ENCODE measurements at regions not wholly inside any gene's neighbourhood (a gene's known extent, or its start where the extent isn't known, plus 50 kb on each side); places are given as distances from the start of the nearest gene placed in this dataset.

- Histone ChIP-seq H4K5ac (ENCODE audit: insufficient read length, low read depth, low read length) (no peak overlapping the region), H2BK12ac (ENCODE audit: insufficient read length, low read depth, low read length) (no peak overlapping the region), H3K27me3 (ENCODE audit: insufficient read depth, low read length) (no peaks in the 10 kb centered on the region), H3K23me2 (ENCODE audit: insufficient read length, low read depth, low read length, poor library complexity, severe bottlenecking) (no peaks in the 10 kb centered on the region), H2BK15ac (ENCODE audit: low read depth, low read length) (no peak overlapping the region), H2AFZ (ENCODE audit: low read length) (no peak overlapping the region), H3K79me2 (ENCODE audit: insufficient read depth, low read length) (no peaks in the 10 kb centered on the region), H2BK20ac (ENCODE audit: low read depth, low read length, poor library complexity, severe bottlenecking) (no peak overlapping the region), H3K18ac (ENCODE audit: insufficient read length, low read depth, low read length) (no peak overlapping the region), H3K56ac (ENCODE audit: insufficient read length, low read depth, low read length) (no peak overlapping the region), H3K27ac (ENCODE audit: insufficient read length, low read depth, low read length) (no peak overlapping the region), H2BK5ac (ENCODE audit: insufficient read length, low read length) (no peak overlapping the region), H3K79me1 (ENCODE audit: insufficient read depth, low read depth, low read length, poor library complexity, severe bottlenecking) (no peaks in the 10 kb centered on the region), H2BK120ac (ENCODE audit: low read depth, low read length, poor library complexity, severe bottlenecking) (no peak overlapping the region), H2AK5ac (ENCODE audit: insufficient read length, low read length) (no peak overlapping the region), H3K23ac (ENCODE audit: insufficient read length, low read depth, low read length) (no peak overlapping the region), H4K20me1 (ENCODE audit: control insufficient read depth, insufficient read depth, insufficient read length) (no peaks in the 10 kb centered on the region), H4K8ac (replicated peaks; ENCODE audit: insufficient read length, low read depth, low read length) (no peak overlapping the region), H3T11ph (ENCODE audit: low read length) (no peak overlapping the region), H3K4me2 (ENCODE audit: insufficient read depth, insufficient read length, low read length) (no peak overlapping the region), H3K9ac (ENCODE audit: extremely low read depth, insufficient read length, low read length) (no peak overlapping the region), H3K14ac (ENCODE audit: insufficient read depth, low read length) (no peak overlapping the region), H3K4ac (ENCODE audit: low read depth, low read length) (no peak overlapping the region), H3K9me3 (ENCODE audit: control insufficient read depth, low read depth, low read length) (no peaks in the 10 kb centered on the region), H3K4me1 (ENCODE audit: insufficient read depth, low read length) (no peaks in the 10 kb centered on the region), H4K91ac (ENCODE audit: insufficient read length, low read depth, low read length) (no peak overlapping the region)
- no peak for DNase-seq
- H3K27me3 Mint-ChIP-seq (ENCODE audit: low read depth), result no peaks in the 10 kb centered on the region
- TF ChIP-seq, protein P1, sequence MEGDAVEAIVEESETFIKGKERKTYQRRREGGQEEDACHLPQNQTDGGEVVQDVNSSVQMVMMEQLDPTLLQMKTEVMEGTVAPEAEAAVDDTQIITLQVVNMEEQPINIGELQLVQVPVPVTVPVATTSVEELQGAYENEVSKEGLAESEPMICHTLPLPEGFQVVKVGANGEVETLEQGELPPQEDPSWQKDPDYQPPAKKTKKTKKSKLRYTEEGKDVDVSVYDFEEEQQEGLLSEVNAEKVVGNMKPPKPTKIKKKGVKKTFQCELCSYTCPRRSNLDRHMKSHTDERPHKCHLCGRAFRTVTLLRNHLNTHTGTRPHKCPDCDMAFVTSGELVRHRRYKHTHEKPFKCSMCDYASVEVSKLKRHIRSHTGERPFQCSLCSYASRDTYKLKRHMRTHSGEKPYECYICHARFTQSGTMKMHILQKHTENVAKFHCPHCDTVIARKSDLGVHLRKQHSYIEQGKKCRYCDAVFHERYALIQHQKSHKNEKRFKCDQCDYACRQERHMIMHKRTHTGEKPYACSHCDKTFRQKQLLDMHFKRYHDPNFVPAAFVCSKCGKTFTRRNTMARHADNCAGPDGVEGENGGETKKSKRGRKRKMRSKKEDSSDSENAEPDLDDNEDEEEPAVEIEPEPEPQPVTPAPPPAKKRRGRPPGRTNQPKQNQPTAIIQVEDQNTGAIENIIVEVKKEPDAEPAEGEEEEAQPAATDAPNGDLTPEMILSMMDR (conservative IDR thresholded peaks at IDR 0.05), result no peak
- H3K27ac Mint-ChIP-seq, result no peak overlapping the region
- H3K36me3 Mint-ChIP-seq (ENCODE audit: insufficient read depth in 1 of 3, low read depth in 3 of 3), result no peaks in the 10 kb centered on the region
- 0 out of 4 replicates have a peak, but pooled peaks cover 0 to 3% of the 10 kb centered on the region in 2 experiments for H3K4me1 Mint-ChIP-seq
- no CpG with 5 or more reads among the region's 2 CpGs for WGBS (ENCODE audit: extremely low coverage, insufficient read length, low lambda C conversion rate)
- H3K9me3 Mint-ChIP-seq, result no peaks in the 10 kb centered on the region
- H3K4me3 Mint-ChIP-seq, result no peak overlapping the region
Observed at GRCh38 chr5:27594141-27594540, 555.8 kb upstream of the CDH9 start.

All from H9 (cell line).